ENCODE measurements at regions not wholly inside any gene's neighbourhood (a gene's known extent, or its start where the extent isn't known, plus 50 kb on each side); places are given as distances from the start of the nearest gene placed in this dataset.
A peak's percentile ranks its signal among the peaks of the same experiment; 100 is the strongest.
"Not testable (repeated sequence)": the region's sequence is repeated elsewhere in the genome, so short reads cannot be mapped to it uniquely, and the experiment has no call there.

DNA sequence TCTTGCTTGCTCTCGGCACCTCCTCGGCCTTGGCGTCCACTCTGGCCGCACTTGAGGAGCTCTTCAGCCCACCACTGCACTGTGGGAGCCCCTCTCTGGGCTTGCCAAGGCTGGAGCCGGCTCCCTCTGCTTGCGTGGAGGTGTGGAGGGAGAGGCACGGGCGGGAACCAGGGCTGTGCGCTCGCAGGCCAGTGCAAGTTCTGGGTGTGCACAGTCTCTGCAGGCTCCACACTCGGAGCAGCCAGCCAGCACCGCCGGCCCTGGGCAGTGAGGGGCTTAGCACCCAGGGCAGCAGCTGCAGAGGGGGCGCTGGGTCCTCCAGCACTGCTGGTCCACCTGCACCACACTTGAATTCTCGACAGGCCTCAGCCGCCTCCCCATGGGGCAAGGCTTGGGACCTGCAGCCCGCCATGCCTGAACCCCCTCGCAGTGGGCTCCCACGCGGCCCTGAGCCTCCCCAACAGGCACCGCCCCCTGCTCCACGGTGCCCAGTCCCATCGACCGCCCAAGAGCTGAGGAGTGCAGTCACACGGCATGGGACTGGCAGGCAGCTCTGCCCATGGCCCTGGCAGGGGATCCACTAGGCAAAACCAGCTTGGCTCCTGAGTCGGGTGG is 411.2 kb upstream of the CHAC2 start:
- no peak for DNase-seq

- peak; percentile 61 for DNase-seq
Measured at GRCh38 chr2:53353135-53354114, 414.2 kb upstream of the CHAC2 start.

DNA sequence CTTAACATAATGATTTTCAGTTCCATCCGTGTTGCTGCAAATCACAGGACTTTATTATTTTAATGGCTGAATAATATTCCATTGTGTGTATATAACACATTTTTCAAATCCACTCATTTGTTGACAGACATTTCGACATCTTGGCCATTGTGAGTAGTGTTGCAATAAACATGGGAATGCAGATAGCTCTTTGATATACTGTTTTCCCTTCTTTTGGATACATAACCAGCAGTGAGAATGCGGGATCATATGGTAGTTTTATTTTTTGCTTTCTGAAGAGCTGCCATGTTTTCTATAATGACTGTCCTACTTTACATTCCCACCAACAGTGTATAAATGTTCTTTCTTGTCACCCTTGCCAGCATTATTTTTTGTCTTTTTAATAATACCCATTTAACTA is 420.3 kb upstream of the CHAC2 start:
- DNase-seq, result no peak

- no peak for DNase-seq
Measured at GRCh38 chr2:53342248-53342647, 425.4 kb upstream of the CHAC2 start.

DNA sequence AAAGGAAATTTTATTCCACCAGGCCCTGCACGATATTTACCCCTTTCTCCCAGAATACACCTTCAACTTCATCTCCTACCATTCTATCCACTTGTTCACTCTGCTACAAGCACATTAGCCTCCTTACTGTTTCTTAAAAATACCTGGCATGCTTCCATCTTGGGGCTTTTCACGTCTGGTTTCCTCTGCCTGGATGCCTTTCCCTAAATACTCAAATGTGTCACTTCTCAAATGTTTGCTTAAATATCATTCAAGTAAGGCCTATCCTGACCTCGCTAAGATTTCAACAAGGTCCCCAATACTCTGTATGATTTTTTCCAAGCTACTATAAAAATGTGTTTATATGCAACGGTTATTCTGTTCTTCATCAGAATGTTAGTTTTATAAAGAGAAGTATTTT is 433.0 kb upstream of the CHAC2 start:
- DNase-seq, result peak; percentile 6

DNA sequence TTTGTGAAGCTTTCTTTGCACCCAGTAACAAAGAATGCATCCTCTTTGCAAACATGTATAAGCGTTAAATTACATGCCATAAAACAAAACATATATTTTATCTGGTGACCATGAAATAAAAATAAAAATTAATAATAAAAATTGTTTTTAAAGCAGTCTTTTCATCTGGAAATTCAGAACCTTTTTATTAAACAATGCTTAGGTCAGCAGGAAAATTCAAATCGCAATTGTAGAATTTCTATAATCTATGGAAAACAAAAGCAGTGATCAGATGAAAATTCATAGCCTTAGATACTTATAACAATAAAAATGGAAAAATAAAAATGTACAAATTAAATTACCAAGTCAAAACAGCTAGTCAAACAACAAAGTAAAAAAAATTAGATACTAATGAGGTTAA is 435.9 kb upstream of the CHAC2 start:
- DNase-seq, result no peak

DNA sequence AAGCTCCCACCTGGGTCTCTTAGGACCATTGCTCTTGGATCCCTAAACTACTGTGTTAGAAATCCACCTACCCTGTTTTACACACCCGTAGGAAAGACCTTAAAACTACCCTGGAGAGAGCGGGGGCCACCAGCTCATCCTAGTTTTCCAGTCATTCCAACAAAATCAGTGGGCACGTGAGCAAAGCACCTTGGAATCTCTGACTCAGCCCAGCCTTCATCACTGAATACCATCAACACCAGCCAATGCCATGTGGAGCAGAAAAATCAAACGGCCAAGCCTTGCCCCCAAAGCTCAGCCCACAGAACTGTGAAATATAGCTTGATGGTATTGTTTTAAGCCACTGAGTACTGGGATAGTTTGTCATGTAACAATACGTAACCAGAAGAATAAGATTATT is 449.7 kb upstream of the CHAC2 start:
- DNase-seq, result peak; percentile 25

DNA sequence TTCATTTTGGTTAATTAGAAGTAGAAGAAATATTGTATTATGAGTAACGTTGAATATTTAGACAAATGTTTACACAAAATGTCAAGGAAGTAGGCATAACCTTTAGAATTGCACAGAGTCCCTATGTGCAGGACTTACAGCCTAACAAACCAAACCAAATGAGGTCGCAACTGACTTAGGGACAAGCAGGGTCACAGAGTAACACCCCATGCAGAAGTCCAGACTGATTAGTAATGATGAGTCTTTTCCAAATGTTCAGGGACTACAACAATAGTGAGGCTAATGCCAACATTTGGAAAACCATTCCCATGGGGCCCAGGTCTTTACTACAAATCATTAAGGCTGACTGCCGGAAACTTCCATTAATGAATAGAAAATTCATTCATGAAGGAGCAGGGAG is 452.5 kb upstream of the CHAC2 start:
- peak; percentile 5 for DNase-seq

DNA sequence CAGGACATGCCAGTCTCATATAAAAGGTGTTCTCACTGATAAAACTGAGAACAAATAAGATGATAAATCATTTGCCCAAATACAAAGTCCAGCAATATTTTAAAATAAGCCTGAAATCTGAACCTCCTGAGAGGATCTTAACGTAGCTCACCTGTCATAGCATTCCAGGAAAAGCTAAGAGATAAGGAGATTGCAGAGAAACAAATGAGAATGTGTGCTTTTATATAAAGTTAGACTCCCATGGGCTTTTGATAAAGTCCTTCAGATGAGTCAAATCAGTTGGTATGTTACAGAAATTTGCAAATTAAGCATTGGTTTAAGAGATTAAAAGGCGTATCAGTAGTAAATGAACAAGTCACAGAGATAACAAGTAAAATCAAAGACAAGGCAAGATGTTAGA is 452.9 kb upstream of the CHAC2 start:
- no peak for DNase-seq

DNA sequence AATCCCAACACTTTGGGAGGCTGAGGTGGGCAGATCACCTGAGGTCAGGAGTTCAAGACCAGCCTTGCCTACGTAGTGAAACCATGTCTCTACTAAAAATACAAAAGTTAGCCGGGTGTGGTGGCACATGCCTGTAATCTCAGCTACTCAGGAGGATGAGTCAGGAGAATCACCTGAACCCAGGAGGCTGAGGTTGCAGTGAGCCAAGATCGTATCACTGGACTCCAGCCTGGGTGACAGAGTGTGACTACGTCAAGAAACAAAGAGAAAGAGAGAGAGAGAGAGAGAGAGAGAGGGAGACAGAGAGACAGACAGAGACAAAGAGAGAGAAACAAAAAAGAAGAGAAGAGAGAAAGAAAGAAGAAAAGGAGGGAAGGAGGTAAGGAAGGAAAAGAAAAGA is 454.0 kb upstream of the CHAC2 start:
- not testable (repeated sequence) for DNase-seq

DNA sequence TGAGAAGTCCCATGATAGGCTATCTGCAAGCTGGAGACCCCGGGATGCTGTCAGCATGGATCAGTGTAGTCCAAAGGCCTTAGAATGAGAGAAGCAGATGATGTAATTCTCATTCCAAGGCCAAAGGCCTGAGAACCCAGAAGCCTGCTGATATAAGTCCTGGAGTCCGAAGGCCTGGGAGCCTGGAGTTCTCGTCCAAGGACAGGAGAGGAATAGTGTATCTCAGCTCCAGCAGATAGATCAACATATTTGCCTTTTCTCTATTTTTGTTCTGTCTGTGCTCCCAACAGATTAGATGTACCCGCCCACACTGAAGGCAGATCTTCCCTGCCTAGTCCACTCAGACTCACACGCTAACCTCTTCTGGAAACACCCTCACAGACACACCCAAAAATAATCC is 454.9 kb upstream of the CHAC2 start:
- no peak for DNase-seq

GRCh38 chr2:53312181-53312580 is 455.4 kb upstream of the CHAC2 start:
- DNase-seq, result no peak

GRCh38 chr2:53303012-53303578 is 464.5 kb upstream of the CHAC2 start:
- DNase-seq, result no peak

DNA sequence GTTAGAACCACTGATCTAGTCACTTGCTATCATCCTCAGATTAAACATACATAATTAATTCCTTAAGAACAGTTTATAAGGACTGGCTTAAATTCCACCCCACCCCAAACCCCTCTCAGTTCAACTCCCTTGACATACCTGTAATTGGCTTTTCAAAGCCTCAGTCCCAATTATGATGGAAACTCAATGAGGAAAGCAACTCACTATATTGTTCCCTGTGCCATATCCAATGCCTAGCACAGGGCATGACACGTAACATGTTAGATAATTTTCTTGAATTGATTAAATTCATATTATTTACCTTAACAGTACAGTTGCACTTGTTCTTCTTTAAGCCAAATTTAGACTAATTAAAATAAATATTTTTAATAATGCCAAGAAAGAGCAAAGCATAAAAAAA is 465.1 kb upstream of the CHAC2 start:
- no peak for DNase-seq

DNA sequence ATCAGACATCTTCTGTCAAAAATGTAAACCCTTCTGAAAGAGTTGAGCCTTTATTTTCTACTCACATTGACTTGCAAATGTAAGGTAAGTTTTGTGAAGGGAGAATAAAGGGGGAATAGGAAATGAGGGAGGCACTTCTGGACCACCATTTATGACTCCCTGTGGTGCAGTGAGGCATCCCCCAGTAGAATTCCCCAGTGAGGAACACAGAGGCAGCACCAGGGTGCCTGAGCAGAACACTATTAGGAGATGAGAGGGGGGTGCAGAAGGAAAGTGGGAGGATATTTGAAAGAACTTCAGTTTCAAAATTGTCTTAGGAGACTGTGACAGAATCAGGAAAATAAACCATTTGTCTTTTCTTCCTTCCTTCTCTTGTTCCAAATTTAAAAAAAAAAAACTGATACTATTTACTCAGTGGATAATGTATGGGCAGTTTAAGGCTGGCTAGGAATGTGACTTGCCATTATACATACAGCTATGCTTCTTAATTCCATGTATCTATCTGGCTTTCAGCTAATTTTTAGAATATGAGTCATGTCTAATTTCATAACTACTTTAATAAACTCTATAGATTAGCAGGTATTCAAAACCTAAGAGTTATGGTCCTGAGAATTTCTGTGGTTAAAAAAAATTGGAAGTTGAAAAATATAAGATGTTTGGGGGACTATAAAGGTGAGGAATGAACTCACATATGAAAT is 478.1 kb upstream of the CHAC2 start:
- DNase-seq, result no peak

DNA sequence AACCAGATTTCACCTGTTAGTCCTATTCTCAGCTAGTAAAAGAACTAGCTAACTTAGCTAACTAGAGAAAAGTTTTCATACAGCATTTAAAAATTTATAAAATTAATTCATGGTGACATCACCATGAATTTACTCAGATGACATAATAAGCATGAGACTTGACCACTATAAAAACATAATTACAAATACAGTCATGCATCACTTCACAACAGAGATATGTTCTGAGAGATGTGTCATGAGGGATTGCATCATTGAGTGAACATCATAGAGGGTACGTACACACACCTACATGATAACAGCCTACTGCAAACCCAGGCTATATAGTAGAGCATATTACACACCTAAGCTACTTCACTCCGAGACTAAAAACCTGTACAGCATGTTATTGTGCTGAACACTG is 481.3 kb upstream of the CHAC2 start:
- peak; percentile 25 for DNase-seq

DNA sequence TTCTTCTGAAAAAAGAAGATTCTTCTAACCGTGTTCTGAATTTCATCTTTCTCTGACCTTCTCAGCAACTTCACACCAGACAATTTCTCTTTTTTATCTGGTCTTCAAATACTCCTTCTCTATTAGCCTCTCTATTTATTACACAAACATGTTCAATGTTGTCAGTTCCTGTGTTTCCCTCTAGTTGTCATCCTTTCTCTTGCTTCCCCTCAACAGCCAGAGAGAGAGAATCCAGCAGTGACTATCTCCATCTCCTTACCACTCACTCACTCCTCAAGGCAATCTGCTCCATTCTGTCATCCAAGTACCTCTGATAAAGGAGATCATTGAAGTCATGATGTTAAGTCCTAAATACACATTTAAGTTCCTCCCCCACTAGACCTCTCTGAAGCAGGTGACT is 491.9 kb upstream of the CHAC2 start:
- no peak for DNase-seq

- DNase-seq, result no peak
Measured at GRCh38 chr2:53268626-53269025, 499.0 kb upstream of the CHAC2 start.

DNA sequence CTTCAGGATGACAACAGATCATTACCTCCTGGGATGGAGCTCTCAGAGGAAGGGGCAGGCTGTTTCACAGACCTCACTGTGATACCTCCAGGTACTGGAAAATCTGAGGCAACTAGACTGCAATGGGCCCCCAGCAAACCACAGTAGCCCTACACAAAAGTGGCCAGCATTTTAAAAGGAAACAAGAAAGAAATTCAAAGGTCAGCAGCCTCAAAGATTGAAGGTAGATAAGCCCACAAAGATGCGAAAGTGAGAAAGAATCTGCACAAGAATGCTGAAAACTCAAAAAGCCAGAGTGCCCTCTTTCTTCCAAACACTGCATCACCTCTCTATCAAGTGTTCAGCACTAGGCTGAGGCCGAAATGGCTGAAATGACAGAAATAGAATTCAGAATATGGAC is 499.5 kb upstream of the CHAC2 start:
- no peak for DNase-seq

DNA sequence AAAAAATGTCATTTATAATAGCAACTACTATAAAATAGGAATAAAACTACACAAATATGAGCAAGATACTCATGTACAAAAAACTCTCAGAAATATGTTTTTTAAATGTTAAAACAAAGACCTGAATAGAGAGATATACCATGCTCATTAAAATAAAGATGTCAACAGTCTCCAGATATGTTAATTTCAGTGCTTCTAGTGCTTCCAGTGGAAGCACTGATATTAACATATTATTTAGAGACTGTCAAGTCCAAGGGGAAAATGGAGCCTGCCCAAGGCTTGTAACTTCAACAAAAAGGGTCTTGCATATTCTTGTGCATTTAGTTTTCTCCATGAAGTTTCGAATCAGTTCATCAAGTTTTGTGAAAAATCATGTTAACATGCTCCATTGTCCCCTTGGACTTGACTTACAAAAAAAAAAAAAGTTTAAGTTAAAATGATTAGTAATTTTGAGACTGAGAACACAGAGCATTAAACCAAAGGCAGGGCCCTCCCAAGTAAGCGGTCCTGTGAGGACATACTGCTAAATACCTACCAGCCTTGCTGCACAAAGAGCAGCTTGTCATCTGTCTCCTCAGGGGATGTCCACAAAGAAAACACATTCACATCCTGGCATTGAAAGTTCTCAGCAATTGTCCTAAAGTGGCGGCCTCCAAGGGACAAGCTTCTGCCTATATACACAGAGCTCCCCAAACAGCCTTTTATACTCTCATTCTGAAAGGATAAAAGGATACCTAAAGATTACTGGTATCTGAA is 501.9 kb upstream of the CHAC2 start:
- no peak for DNase-seq

- no peak for DNase-seq
Measured at GRCh38 chr2:53260568-53260967, 507.0 kb upstream of the CHAC2 start.

DNA sequence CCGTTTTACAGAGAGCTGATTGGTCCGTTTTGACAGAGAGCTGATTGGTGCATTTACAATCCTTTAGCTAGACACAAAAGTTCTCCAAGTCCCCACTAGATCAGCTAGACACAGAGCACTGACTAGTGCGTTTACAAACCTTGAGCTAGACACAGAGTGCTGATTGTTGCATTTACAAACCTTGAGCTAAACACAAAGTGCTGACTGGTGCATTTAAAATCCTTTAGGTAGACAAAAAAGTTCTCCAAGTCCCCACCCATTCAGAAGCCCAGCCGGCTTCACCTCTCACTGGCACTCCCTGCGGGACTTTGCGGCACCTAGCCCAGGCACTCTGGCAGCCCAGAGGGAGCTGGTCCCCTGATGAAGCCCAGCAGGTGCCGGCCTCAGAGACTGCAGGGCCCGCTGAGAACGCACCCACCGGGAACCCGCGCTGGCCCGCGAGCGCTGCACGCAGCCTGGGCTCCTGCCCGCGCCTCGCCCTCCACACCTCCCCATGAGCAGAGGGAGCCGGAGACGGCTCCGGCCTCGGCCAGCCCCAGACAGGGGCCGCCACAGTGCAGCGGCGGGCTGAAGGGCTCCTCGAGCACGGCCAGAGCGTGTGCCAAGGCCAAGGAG is 508.1 kb upstream of the CHAC2 start:
- no peak for DNase-seq
